SK-N-MC (cell line): ENCODE measurements at regions not wholly inside any gene's neighbourhood (a gene's known extent, or its start where the extent isn't known, plus 50 kb on each side); places are given as distances from the start of the nearest gene placed in this dataset.

Experiments
- EZH2 ChIP-seq: fragments of 200-600 bp; sonication (generic); IDR thresholded peaks from one replicate; pipeline ENCODE4 v1.6.1; 2017; ENCODE audit warnings: antibody characterized with exemption
- POLR2AphosphoS5 ChIP-seq: IDR thresholded peaks from 2 replicates; pipeline ENCODE4 v1.6.1; 2012; ENCODE audit warnings: mild to moderate bottlenecking, low read depth, low read length, borderline replicate concordance

DNA sequence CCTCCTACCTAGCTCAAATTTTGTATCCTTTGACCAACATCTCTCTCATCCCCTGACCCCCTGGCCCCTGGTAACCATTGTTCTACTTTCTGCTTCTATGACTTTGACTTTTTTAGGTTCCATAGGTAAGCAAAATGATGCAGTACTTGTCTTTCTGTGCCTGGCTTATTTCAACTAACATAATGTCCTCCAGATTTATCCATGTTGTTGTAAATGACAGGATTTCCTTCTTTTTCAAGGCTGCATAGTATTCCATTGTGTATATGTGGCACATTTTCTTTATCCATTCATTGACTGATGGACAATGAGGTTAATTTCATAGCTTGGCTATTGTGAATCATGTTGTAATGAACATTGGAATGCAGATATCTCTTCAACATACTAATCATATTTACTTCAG is 170.1 kb downstream of the DPY19L2 start:
- TF ChIP-seq POLR2AphosphoS5 (no peak), EZH2 (no peak)
